GM12878 (cell line): ENCODE measurements at regions not wholly inside any gene's neighbourhood (a gene's known extent, or its start where the extent isn't known, plus 50 kb on each side); places are given as distances from the start of the nearest gene placed in this dataset.

Experiments
- CTCF ChIP-seq, 3 experiments: IDR thresholded peaks in 2 of 3; conservative IDR thresholded peaks in 1 of 3; 2 replicates each; pipeline ENCODE4 v1.5.1; 2011; ENCODE audit warnings: low read depth in 3 of 3, low read length in 3 of 3, mild to moderate bottlenecking in 3 of 3, control low read depth in 2 of 3, moderate library complexity in 2 of 3, inconsistent platforms in 1 of 3, mixed read lengths in 1 of 3; ENCODE audit not compliant: control insufficient read depth in 2 of 3, insufficient read depth in 1 of 3; ENCODE audit errors: extremely low read depth in 1 of 3
- JUNB ChIP-seq: IDR thresholded peaks from 2 replicates; pipeline ENCODE4 v1.6.1; 2016; ENCODE audit warnings: antibody characterized with exemption, mild to moderate bottlenecking
- KDM1A ChIP-seq: fragments of 200-600 bp; sonication (generic); IDR thresholded peaks from 2 replicates; pipeline ENCODE4 v1.6.1; 2016; ENCODE audit warnings: borderline replicate concordance
- MTA2 ChIP-seq: fragments of 450-650 bp; IDR thresholded peaks from 2 replicates; pipeline ENCODE4 v1.6.1; 2016; ENCODE audit warnings: low read depth, mild to moderate bottlenecking, moderate library complexity
- NKRF ChIP-seq: fragments of 450-650 bp; conservative IDR thresholded peaks from 2 replicates; pipeline ENCODE4 v1.6.1; 2017; ENCODE audit warnings: mild to moderate bottlenecking, moderate library complexity
- NR2C2 ChIP-seq: IDR thresholded peaks from 2 replicates; pipeline ENCODE4 v1.6.1; 2011; ENCODE audit warnings: borderline replicate concordance, low read depth; ENCODE audit not compliant: control insufficient read depth, insufficient read length
- PAX8 ChIP-seq: fragments of 450-650 bp; IDR thresholded peaks from 2 replicates; pipeline ENCODE4 v1.6.1; 2017; ENCODE audit warnings: mild to moderate bottlenecking, moderate library complexity
- POLR2A ChIP-seq: IDR thresholded peaks from 2 replicates; pipeline ENCODE4 v1.6.1; 2011; ENCODE audit warnings: low read depth, mild to moderate bottlenecking, low read length

GRCh38 chr5:6831678-6832671, 118.7 kb downstream of the TENT4A start:
- TF ChIP-seq MTA2 (no peak), POLR2A (no peak), CTCF (IDR thresholded peaks at IDR 0.05 in 2 of 3, conservative IDR thresholded peaks at IDR 0.05 in 1 of 3; ENCODE audit: control insufficient read depth in 2 of 3, extremely low read depth in 1 of 3, insufficient read depth in 1 of 3, low read depth in 3 of 3, low read length in 3 of 3) (no peak), JUNB (no peak), NR2C2 (no peak), KDM1A (no peak), PAX8 (no peak), NKRF (no peak)
